HEK293 (cell line): ENCODE measurements at regions not wholly inside any gene's neighbourhood (a gene's known extent, or its start where the extent isn't known, plus 50 kb on each side); places are given as distances from the start of the nearest gene placed in this dataset.

Source experiments
- KLF10 ChIP-seq: fragments of 450-650 bp; IDR thresholded peaks from 2 replicates; pipeline ENCODE4 v1.5.1; 2018; ENCODE audit warnings: missing biosample characterization, mild to moderate bottlenecking, missing genetic modification characterization
- KLF7 ChIP-seq: fragments of 450-650 bp; formaldehyde crosslinking; IDR thresholded peaks from 2 replicates; pipeline ENCODE4 v1.5.1; 2016; ENCODE audit warnings: missing biosample characterization, missing genetic modification characterization, borderline replicate concordance
- OVOL3 ChIP-seq: fragments of 450-650 bp; formaldehyde crosslinking; IDR thresholded peaks from 2 replicates; pipeline ENCODE4 v1.5.1; 2016; ENCODE audit warnings: missing biosample characterization, missing genetic modification characterization
- PRDM1 ChIP-seq: fragments of 450-650 bp; formaldehyde crosslinking; IDR thresholded peaks from 2 replicates; pipeline ENCODE4; 2016; ENCODE audit warnings: missing biosample characterization, missing genetic modification characterization
- SCRT1 ChIP-seq: fragments of 450-650 bp; formaldehyde crosslinking; IDR thresholded peaks from 2 replicates; pipeline ENCODE4 v1.5.1; 2016; ENCODE audit warnings: missing biosample characterization, missing genetic modification characterization, borderline replicate concordance
- ZBTB21 ChIP-seq: fragments of 450-650 bp; formaldehyde crosslinking; IDR thresholded peaks from 2 replicates; pipeline ENCODE4 v1.5.1; 2017; ENCODE audit warnings: missing biosample characterization, missing genetic modification characterization
- ZBTB48 ChIP-seq: fragments of 450-650 bp; formaldehyde crosslinking; IDR thresholded peaks from 2 replicates; pipeline ENCODE4 v1.5.1; 2016; ENCODE audit warnings: missing biosample characterization, missing genetic modification characterization
- ZNF121 ChIP-seq: fragments of 450-650 bp; formaldehyde crosslinking; IDR thresholded peaks from 2 replicates; pipeline ENCODE4 v1.5.1; 2016; ENCODE audit warnings: missing biosample characterization, missing genetic modification characterization
- ZNF174 ChIP-seq: fragments of 450-650 bp; formaldehyde crosslinking; IDR thresholded peaks from 2 replicates; pipeline ENCODE4 v1.5.0; 2017; ENCODE audit warnings: missing biosample characterization, mild to moderate bottlenecking, missing genetic modification characterization
- ZNF184 ChIP-seq: fragments of 450-650 bp; IDR thresholded peaks from 2 replicates; pipeline ENCODE4 v1.5.1; 2018; ENCODE audit warnings: missing biosample characterization, mild to moderate bottlenecking, missing genetic modification characterization
- ZNF223 ChIP-seq: fragments of 450-650 bp; formaldehyde crosslinking; IDR thresholded peaks from 2 replicates; pipeline ENCODE4 v1.5.1; 2016; ENCODE audit warnings: missing biosample characterization, missing genetic modification characterization
- ZNF23 ChIP-seq: fragments of 450-650 bp; formaldehyde crosslinking; IDR thresholded peaks from 2 replicates; pipeline ENCODE4 v1.5.1; 2016; ENCODE audit warnings: missing biosample characterization, missing genetic modification characterization, borderline replicate concordance
- ZNF248 ChIP-seq: fragments of 450-650 bp; formaldehyde crosslinking; IDR thresholded peaks from 2 replicates; pipeline ENCODE4 v1.5.1; 2017; ENCODE audit warnings: missing biosample characterization, missing genetic modification characterization
- ZNF341 ChIP-seq: fragments of 450-650 bp; formaldehyde crosslinking; IDR thresholded peaks from 2 replicates; pipeline ENCODE4; 2016; ENCODE audit warnings: low read depth, missing biosample characterization, missing genetic modification characterization
- ZNF366 ChIP-seq: fragments of 450-650 bp; formaldehyde crosslinking; conservative IDR thresholded peaks from 2 replicates; pipeline ENCODE4 v1.5.1; 2016; ENCODE audit warnings: missing biosample characterization, missing genetic modification characterization
- ZNF544 ChIP-seq: fragments of 450-650 bp; formaldehyde crosslinking; IDR thresholded peaks from 2 replicates; pipeline ENCODE4 v1.5.0; 2017; ENCODE audit warnings: missing biosample characterization, missing genetic modification characterization
- ZNF555 ChIP-seq: fragments of 450-650 bp; formaldehyde crosslinking; conservative IDR thresholded peaks from 2 replicates; pipeline ENCODE4 v1.5.1; 2017; ENCODE audit warnings: missing biosample characterization, mild to moderate bottlenecking, missing genetic modification characterization, inconsistent platforms
- ZNF561 ChIP-seq: fragments of 450-650 bp; IDR thresholded peaks from 2 replicates; pipeline ENCODE4 v1.5.1; 2018; ENCODE audit warnings: missing biosample characterization, missing genetic modification characterization, borderline replicate concordance
- ZNF626 ChIP-seq: fragments of 450-650 bp; sonication (Bioruptor Pico); formaldehyde crosslinking; IDR thresholded peaks from 2 replicates; pipeline ENCODE4 v1.5.1; 2018; ENCODE audit warnings: missing biosample characterization, missing genetic modification characterization, inconsistent platforms
- ZNF701 ChIP-seq: fragments of 450-650 bp; formaldehyde crosslinking; IDR thresholded peaks from 2 replicates; pipeline ENCODE4 v1.5.1; 2016; ENCODE audit warnings: missing biosample characterization, missing genetic modification characterization
- ZNF776 ChIP-seq: fragments of 450-650 bp; formaldehyde crosslinking; IDR thresholded peaks from 2 replicates; pipeline ENCODE4 v1.5.0; 2017; ENCODE audit warnings: missing biosample characterization, missing genetic modification characterization, borderline replicate concordance
- ZSCAN23 ChIP-seq: fragments of 450-650 bp; formaldehyde crosslinking; IDR thresholded peaks from 2 replicates; pipeline ENCODE4 v1.5.1; 2016; ENCODE audit warnings: missing biosample characterization, missing genetic modification characterization
- ZSCAN30 ChIP-seq: fragments of 450-650 bp; IDR thresholded peaks from 2 replicates; pipeline ENCODE4 v1.5.1; 2018; ENCODE audit warnings: missing biosample characterization, mild to moderate bottlenecking, missing genetic modification characterization, moderate library complexity
- TF ChIP-seq, protein P1 (sequence below): fragments of 450-650 bp; formaldehyde crosslinking; IDR thresholded peaks from 2 replicates; pipeline ENCODE4 v1.5.1; 2016; ENCODE audit warnings: missing biosample characterization, missing genetic modification characterization
- TF ChIP-seq, protein P2 (sequence below): fragments of 450-650 bp; formaldehyde crosslinking; IDR thresholded peaks from 2 replicates; pipeline ENCODE4 v1.5.1; 2016; ENCODE audit warnings: missing biosample characterization, missing genetic modification characterization, low read depth
- TF ChIP-seq, protein P3 (sequence below): fragments of 450-650 bp; formaldehyde crosslinking; conservative IDR thresholded peaks from 2 replicates; pipeline ENCODE4 v1.5.1; 2016; ENCODE audit warnings: low read depth, missing biosample characterization, missing genetic modification characterization
- TF ChIP-seq, protein P4 (sequence below): fragments of 450-650 bp; formaldehyde crosslinking; optimal IDR thresholded peaks from 2 replicates; pipeline ENCODE3; 2016; ENCODE audit warnings: missing biosample characterization, mild to moderate bottlenecking, missing genetic modification characterization

DNA sequence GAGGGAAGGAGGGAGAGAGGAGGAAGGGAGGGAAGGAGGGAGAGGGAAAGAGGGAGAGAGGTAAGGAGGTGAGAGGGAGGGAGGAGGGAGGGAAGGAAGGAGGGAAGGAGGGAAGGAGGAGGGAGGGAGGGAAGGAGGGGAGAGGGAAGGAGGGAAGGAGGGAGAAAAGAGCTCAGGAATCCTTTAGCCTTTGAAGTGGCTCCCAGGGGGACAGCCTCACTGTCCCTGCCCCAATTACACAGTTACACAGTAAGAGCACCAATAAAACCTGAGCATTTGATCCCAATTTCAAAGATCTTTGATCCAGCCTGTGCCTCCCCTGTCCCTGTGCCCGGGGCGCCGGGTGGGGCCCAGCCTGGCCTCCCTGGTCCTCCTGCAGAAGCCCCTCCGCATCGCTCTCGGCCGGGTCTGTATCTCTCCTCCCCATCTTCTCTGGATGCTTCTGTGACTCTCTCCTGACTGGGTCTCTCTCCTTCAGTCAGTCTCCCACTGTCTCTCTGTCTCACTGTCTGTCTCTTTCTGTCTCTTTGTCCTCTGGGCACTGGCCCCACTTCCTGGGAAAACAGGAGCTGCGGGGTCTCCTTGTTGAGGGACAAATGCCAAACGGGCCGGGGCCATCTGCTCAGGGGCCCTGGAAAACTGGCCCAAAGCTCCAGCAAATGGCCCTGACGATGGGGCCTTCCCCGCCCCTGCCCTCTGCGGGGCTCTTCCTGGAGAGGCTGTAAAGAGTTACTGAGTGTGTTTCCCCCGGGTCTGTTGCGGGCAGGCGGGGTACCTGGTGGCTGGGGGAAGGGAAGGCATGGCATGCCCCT lies 54.2 kb upstream of the EGFL7 start (continued):
- TF ChIP-seq ZNF555 (tag by site-specific recombination): no peak
- TF ChIP-seq ZNF248: no peak
- no peak for TF ChIP-seq ZNF561 (tag by site-specific recombination)
- TF ChIP-seq ZBTB48 (tag by site-specific recombination): no peak
- no peak for TF ChIP-seq KLF10
- TF ChIP-seq ZSCAN23 (tag by site-specific recombination): no peak
- no peak for TF ChIP-seq ZSCAN30
- TF ChIP-seq ZNF776 (tag by site-specific recombination): no peak
- TF ChIP-seq KLF7: no peak
- TF ChIP-seq, protein P1, sequence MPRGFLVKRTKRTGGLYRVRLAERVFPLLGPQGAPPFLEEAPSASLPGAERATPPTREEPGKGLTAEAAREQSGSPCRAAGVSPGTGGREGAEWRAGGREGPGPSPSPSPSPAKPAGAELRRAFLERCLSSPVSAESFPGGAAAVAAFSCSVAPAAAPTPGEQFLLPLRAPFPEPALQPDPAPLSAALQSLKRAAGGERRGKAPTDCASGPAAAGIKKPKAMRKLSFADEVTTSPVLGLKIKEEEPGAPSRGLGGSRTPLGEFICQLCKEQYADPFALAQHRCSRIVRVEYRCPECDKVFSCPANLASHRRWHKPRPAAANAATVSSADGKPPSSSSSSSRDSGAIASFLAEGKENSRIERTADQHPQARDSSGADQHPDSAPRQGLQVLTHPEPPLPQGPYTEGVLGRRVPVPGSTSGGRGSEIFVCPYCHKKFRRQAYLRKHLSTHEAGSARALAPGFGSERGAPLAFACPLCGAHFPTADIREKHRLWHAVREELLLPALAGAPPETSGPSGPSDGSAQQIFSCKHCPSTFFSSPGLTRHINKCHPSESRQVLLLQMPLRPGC (tag by site-specific recombination): no peak
- no peak for TF ChIP-seq ZNF626
- no peak for TF ChIP-seq OVOL3 (tag by site-specific recombination)
- no peak for TF ChIP-seq ZNF223
- no peak for TF ChIP-seq ZNF701
- TF ChIP-seq, protein P2, sequence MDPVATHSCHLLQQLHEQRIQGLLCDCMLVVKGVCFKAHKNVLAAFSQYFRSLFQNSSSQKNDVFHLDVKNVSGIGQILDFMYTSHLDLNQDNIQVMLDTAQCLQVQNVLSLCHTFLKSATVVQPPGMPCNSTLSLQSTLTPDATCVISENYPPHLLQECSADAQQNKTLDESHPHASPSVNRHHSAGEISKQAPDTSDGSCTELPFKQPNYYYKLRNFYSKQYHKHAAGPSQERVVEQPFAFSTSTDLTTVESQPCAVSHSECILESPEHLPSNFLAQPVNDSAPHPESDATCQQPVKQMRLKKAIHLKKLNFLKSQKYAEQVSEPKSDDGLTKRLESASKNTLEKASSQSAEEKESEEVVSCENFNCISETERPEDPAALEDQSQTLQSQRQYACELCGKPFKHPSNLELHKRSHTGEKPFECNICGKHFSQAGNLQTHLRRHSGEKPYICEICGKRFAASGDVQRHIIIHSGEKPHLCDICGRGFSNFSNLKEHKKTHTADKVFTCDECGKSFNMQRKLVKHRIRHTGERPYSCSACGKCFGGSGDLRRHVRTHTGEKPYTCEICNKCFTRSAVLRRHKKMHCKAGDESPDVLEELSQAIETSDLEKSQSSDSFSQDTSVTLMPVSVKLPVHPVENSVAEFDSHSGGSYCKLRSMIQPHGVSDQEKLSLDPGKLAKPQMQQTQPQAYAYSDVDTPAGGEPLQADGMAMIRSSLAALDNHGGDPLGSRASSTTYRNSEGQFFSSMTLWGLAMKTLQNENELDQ (tag by site-specific recombination): no peak
- peak; percentile 90 for TF ChIP-seq ZNF366
- peak; percentile 83 for TF ChIP-seq PRDM1 (tag by site-specific recombination)
- no peak for TF ChIP-seq ZNF544 (tag by site-specific recombination)
- TF ChIP-seq ZNF23: no peak
- TF ChIP-seq, protein P3, sequence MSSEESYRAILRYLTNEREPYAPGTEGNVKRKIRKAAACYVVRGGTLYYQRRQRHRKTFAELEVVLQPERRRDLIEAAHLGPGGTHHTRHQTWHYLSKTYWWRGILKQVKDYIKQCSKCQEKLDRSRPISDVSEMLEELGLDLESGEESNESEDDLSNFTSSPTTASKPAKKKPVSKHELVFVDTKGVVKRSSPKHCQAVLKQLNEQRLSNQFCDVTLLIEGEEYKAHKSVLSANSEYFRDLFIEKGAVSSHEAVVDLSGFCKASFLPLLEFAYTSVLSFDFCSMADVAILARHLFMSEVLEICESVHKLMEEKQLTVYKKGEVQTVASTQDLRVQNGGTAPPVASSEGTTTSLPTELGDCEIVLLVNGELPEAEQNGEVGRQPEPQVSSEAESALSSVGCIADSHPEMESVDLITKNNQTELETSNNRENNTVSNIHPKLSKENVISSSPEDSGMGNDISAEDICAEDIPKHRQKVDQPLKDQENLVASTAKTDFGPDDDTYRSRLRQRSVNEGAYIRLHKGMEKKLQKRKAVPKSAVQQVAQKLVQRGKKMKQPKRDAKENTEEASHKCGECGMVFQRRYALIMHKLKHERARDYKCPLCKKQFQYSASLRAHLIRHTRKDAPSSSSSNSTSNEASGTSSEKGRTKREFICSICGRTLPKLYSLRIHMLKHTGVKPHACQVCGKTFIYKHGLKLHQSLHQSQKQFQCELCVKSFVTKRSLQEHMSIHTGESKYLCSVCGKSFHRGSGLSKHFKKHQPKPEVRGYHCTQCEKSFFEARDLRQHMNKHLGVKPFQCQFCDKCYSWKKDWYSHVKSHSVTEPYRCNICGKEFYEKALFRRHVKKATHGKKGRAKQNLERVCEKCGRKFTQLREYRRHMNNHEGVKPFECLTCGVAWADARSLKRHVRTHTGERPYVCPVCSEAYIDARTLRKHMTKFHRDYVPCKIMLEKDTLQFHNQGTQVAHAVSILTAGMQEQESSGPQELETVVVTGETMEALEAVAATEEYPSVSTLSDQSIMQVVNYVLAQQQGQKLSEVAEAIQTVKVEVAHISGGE: no peak
- no peak for TF ChIP-seq ZNF174 (tag by site-specific recombination)
- TF ChIP-seq ZBTB21: no peak
- TF ChIP-seq, protein P4, sequence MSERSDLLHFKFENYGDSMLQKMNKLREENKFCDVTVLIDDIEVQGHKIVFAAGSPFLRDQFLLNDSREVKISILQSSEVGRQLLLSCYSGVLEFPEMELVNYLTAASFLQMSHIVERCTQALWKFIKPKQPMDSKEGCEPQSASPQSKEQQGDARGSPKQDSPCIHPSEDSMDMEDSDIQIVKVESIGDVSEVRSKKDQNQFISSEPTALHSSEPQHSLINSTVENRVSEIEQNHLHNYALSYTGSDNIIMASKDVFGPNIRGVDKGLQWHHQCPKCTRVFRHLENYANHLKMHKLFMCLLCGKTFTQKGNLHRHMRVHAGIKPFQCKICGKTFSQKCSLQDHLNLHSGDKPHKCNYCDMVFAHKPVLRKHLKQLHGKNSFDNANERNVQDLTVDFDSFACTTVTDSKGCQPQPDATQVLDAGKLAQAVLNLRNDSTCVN (tag by site-specific recombination): no peak
- no peak for TF ChIP-seq ZNF184 (tag by site-specific recombination)
- no peak; the same call in 1 of the 2 replicates for TF ChIP-seq ZNF341
- no peak for TF ChIP-seq SCRT1 (tag by site-specific recombination)
- TF ChIP-seq ZNF121 (tag by site-specific recombination): no peak
